ENCODE measurements at regions not wholly inside any gene's neighbourhood (a gene's known extent, or its start where the extent isn't known, plus 50 kb on each side); places are given as distances from the start of the nearest gene placed in this dataset.
"Not testable (repeated sequence)": the region's sequence is repeated elsewhere in the genome, so short reads cannot be mapped to it uniquely, and the experiment has no call there.

DNA sequence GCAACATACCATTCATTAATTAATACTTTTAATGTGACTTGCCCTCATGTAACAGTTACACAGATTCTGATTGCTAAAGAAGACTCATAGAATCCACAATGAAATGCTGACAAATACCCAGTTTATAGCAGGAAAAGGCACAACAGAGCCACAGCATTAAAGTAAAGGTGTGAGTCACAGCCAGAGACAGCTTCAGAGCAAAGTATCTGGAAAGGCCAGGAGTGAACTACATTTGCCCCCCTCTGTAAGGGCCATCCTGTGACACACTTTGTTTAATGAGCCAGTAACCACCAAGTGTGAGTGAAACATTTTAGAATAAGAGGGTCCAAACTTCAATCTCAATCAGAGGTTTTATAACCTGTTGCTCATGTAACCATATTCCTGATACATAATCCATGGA, 133.8 kb upstream of the TACR3 start:
- DNase-seq = no peak
- no peak for ATAC-seq

DNA sequence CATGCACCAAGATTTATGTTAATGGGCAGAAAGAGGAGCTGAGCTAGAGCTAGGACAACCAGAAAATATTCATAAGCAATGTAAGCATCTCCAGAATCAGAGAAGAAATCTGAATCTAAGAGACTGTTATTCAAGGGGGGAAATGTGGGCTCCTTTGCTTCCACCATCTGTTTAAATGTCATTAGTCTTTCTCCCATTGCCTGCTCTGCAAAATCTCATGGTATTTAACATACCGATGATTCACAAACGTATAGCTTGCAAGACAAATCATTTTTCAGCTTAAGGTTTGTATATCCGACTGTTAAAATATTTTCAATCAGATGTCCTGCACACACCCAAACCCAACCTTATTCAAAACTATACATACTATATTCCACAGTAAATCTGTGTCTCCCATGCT, 133.4 kb upstream of the TACR3 start:
- ATAC-seq = no peak
- no peak for DNase-seq

DNA sequence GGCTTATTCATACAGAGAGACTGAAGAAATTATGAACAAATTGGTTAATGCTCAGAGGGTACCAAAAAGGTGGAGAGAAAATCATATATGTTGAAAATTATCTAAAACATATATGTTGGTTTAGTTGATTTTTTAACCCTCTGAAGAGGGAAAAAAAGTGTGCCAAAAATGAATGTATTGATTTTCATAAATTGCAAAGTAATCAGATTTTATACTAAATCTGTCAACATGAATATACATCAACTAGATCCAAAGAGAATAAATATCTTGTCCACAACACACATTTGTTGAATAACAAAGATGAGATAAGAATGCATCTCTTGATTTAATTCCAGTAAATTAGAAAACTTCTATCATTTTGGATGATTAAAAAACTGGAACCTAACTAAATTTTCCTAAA, 125.3 kb upstream of the TACR3 start:
- DNase-seq (no peak), ATAC-seq (no peak)

DNA sequence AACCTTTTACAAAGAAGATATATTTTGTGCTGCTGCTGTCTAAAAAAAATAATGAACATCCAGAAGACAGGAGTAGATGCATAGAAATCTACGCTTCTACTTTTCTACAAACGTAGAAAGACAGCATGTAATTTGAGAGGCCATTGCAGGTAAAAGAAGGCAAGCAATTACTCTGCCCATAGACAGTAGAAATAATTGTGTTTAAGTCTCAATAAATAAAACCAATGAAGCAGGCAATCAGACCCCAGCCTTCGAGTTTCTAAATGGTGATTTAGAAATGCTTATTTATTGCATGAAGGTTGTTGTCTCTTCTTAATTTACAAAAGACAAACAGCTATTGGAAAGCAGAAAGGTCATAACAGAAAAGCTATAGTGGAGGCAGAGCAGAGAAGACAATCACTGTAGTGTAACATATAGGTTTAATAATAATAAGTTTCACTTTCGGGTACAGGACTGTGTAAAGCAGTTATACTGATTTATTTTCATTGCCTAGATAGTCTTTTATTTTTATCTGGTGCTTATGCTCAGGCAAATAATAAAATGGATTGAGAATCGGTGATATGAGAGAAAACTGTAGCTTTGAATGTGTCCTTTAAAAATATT, 123.0 kb upstream of the TACR3 start:
- DNase-seq (no peak), ATAC-seq (no peak)

DNA sequence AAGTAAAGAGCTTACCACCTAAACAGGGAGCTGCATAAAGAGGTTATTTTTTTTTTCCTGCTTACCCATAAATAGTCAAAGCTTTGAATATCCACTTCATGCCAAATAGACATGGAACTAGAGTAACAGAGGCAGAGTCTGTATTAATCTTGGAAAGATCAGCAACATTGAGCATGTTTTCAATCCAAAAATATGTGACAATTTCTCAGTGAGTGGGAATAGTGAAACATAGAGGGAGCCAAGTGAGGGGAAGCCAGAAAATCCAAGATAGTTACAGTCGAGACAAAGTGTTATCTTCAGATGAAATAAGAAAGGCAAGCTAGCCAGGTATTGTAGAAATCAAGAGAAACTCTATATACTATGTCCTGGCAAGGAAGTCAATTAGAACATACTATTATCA, 122.3 kb upstream of the TACR3 start:
- DNase-seq (no peak), ATAC-seq (no peak)

DNA sequence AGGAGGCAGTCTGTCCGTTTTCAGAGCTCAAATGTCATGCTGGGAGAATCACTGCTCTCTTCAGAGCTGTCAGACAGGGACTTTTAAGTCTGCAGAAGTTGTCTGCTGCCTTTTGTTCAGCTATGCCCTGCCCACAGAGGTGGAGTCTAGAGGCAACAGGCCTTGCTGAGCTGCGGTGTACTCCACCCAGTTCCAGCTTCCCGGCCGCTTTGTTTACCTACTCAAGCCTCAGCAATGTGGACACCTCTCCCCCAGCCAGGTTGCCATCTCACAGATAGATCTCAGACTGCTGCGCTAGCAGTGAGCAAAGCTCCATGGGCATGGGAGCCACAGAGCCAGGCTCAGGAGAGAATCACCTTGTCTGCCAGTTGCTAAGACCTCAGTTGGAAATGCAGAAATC, 90.5 kb upstream of the TACR3 start:
- not testable (repeated sequence) for DNase-seq, ATAC-seq

DNA sequence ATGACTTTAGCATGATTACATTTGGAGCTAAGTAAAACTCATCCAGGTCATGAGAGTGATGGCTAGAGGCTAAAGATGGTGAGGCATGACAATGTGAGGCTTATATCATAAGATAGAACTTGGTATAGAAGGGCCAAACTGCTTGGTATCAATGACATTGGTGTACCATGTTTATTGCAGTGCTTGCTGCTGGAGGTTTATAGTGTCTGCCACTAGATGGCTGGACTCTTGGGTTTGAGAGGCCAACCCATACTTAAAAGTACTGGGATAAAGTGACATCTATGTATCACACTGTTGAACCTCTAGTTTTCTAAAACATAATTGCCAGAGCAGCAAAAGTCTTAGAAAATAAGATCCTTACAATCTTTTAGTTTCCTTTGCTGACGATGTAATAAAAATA, 83.0 kb upstream of the TACR3 start:
- no peak for DNase-seq

DNA sequence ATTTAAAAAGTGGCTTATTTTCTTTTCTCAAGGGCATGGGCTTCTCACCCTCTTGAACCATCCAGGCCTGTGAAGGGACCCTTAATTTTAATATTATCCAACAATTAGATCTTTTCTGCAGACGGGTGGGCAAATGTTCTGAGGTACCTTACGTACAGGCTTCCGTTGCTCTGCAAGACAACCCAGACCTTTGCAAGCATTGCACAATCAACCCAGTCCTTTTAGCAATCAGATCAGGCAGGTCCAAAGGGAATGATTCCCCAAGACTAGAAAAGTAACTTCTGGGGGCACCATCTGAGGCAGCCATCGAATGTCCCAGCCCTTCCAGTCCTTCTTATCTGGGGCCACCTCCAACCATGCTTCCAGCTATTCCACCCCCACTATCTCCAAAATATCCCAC, 67.3 kb upstream of the TACR3 start:
- ATAC-seq (no peak), DNase-seq (no peak)

More for the DNA sequence above, 83.0 kb upstream of the TACR3 start:
- ATAC-seq = no peak

DNA sequence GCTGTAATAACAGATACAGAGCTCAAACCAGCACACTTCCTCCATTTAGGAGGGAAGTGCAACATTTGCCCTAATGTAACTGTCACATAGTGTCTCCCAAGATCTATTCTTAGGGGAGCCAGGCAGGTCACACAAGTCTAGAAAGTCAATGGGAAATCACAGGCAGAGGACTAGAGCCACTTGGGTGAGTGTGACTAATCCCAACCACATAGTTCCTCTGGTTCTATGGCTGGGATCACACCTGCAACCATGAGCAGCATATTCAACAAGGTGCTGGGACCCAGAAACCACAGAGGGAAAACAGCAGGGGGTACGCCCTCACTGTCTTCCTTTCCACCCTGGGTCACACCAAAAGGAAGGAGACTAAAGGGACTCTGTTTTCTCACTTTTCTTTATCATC, 66.8 kb upstream of the TACR3 start:
- no peak for ATAC-seq
- no peak for DNase-seq

DNA sequence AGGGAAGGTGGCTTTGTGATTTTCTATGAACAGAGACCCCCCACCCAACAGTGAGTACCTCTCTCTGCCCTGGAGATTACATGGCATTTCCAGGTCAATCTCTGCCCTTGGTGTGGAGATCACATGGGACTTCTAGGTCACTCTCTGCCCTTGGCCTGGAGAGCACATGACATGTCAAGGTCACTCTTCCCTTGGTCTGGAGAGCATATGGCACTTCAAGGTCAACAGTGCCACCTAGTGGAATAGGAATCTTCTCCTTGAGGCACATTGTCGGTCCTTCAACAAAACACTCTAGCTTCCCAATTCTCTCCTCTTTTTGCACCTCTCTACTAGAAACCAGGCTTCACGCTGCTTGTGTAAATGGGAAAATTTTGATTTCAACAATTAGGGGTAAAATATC, 66.2 kb upstream of the TACR3 start:
- no peak for ATAC-seq
- DNase-seq = no peak

DNA sequence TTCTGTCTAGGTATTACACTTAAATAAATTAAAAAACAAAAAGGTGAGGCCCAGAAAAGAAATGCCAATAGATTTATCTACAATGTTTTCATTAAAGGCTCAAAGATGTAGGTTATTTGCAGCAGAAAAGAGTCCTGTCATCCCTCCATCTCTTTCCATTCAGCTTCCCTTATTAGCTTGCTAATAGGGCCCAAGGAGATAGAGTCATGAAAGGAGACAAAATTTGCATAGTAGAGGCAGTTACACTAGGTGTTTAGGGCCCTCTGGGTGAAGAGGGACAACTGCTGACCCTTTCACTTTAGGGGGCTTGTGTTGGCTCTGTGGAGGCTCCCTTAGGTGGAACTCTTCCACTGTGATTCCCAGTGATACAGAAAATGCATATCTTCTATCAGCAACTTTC, 58.4 kb upstream of the TACR3 start:
- ATAC-seq (no peak), DNase-seq (no peak)

DNA sequence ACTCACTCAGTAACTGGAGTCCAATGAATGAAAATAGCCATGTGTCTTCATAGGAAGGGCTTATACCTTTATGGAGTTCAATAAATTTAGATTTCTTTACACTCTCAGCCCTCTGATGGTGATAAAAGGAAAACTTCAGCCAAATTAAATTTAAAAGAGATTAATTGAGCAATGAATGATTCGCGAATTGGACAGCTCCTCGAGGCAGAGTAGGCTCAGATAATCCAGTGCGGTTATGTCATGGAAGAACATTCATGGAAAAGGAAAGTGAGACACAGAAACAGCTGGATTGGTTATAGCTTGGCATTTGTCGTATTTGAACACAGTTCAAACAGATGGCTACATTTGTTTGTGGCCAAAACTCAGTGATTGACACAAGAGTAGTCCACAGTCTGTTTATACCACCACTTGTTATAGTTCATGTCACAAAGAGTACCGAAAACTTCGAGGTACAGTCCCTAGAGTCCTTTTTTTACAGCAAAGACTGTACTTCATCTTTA, 54.6 kb upstream of the TACR3 start:
- no peak for DNase-seq
- ATAC-seq = no peak

DNA sequence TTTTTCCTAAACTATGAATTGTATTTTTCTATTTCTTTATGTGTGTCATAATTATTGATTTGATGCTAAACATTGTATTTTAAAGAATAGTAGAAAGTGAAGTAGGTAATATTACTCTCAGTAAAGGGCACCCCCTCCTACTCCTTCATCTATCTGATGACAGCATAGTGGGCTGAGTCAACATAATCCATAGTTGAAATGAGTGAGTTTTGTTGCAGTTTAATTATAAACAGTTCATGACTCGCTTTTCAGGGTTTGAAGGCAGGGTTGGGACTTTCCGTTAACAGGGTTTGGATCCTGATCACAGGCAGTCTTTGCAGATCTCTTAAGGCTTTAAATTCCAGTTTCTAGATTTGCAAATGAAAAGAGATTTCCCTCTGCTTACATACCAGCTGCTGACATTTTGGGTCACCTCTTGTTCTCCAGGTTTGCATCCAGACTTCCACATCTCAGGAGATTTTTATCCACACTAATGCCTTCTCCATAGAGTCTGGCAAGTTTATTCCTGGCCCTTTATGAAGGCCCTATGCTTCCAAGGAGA, 54.0 kb upstream of the TACR3 start:
- DNase-seq (no peak), ATAC-seq (no peak)

Measured in stimulated activated naive CD8-positive, alpha-beta T cell treated with anti-CD3 and anti-CD28 coated beads, Interleukin-15, Interleukin-2, amounts not matched to agents 100 U/mL and 50 U/mL, for 24 hours (primary cell).